GM23338 (cell line): ENCODE measurements at regions not wholly inside any gene's neighbourhood (a gene's known extent, or its start where the extent isn't known, plus 50 kb on each side); places are given as distances from the start of the nearest gene placed in this dataset.

Experiments used
- ATAC-seq: fragments of 200-7000 bp; cut with Tn5 transposase; 3 replicates; pipeline ENCODE4 v1.9.1; 2020
- DNase-seq: peaks from one replicate; pipeline ENCODE4 v3.0.0-alpha.2; 2015; ENCODE audit warnings: low spot score
- H2AFZ ChIP-seq: fragments of 200-600 bp; sonication (generic); 2 replicates; pipeline ENCODE4 v1.8.0; 2016; ENCODE audit warnings: antibody characterized with exemption, mild to moderate bottlenecking, moderate library complexity
- H3F3A ChIP-seq: fragments of 200-600 bp; sonication (generic); replicated peaks from 2 replicates; pipeline ENCODE4 v1.8.0; 2017; ENCODE audit warnings: antibody characterized with exemption, mixed run types, low read depth
- H3K27ac ChIP-seq: fragments of 200-600 bp; sonication (generic); 2 replicates; pipeline ENCODE4 v1.6.1; 2016; ENCODE audit warnings: low read depth
- H3K27me3 ChIP-seq: fragments of 200-600 bp; sonication (generic); 2 replicates; pipeline ENCODE4 v1.8.0; 2016; ENCODE audit warnings: mild to moderate bottlenecking, mixed run types, moderate library complexity; ENCODE audit not compliant: insufficient read depth
- H3K36me3 ChIP-seq: fragments of 200-600 bp; sonication (generic); 2 replicates; pipeline ENCODE4 v1.8.0; 2016; ENCODE audit warnings: mild to moderate bottlenecking; ENCODE audit not compliant: insufficient read depth
- H3K4me1 ChIP-seq: fragments of 200-600 bp; sonication (generic); 2 replicates; pipeline ENCODE4 v1.8.0; 2016; ENCODE audit warnings: mild to moderate bottlenecking, moderate library complexity; ENCODE audit not compliant: insufficient read depth
- H3K4me2 ChIP-seq: fragments of 200-600 bp; sonication (generic); 2 replicates; pipeline ENCODE4 v1.7.1; 2017; ENCODE audit warnings: mixed run types
- H3K4me3 ChIP-seq: fragments of 200-600 bp; sonication (generic); 2 replicates; pipeline ENCODE4 v1.6.1; 2016; ENCODE audit warnings: mixed run types
- H3K79me2 ChIP-seq: fragments of 200-600 bp; sonication (generic); replicated peaks from 2 replicates; pipeline ENCODE4 v1.8.0; 2017; ENCODE audit warnings: mild to moderate bottlenecking; ENCODE audit not compliant: insufficient read depth
- H3K9me2 ChIP-seq: fragments of 200-600 bp; sonication (generic); 2 replicates; pipeline ENCODE4 v1.8.0; 2017; ENCODE audit not compliant: insufficient read depth
- H4K20me1 ChIP-seq: fragments of 200-600 bp; sonication (generic); replicated peaks from 2 replicates; pipeline ENCODE4 v1.8.0; 2017; ENCODE audit warnings: mild to moderate bottlenecking; ENCODE audit not compliant: insufficient read depth
- H3K27ac Mint-ChIP-seq: 2 replicates; pipeline ENCODE4 v1.8.0; 2020; ENCODE audit warnings: inconsistent platforms, mild to moderate bottlenecking, moderate library complexity, mixed read lengths
- H3K27me3 Mint-ChIP-seq: 3 replicates; pipeline ENCODE4 v1.8.0; 2022; ENCODE audit warnings: low read depth, mild to moderate bottlenecking, moderate library complexity, mixed read lengths, inconsistent platforms; ENCODE audit not compliant: insufficient read depth, poor library complexity
- H3K36me3 Mint-ChIP-seq: 3 replicates; pipeline ENCODE4 v1.8.0; 2021; ENCODE audit warnings: low read depth, mild to moderate bottlenecking, inconsistent platforms, moderate library complexity, mixed read lengths
- H3K4me1 Mint-ChIP-seq: 3 replicates; pipeline ENCODE4 v1.8.0; 2020; ENCODE audit warnings: mild to moderate bottlenecking, inconsistent platforms, mixed read lengths
- H3K4me3 Mint-ChIP-seq: 3 replicates; pipeline ENCODE4 v1.8.0; 2021; ENCODE audit warnings: moderate library complexity, mild to moderate bottlenecking, inconsistent platforms, mixed read lengths
- H3K9me3 Mint-ChIP-seq: 3 replicates; pipeline ENCODE4 v1.8.0; 2020; ENCODE audit warnings: moderate library complexity, mild to moderate bottlenecking, inconsistent platforms, mixed read lengths
- CREB1 ChIP-seq: fragments of 250-450 bp; sonication (Bioruptor Pico); IDR thresholded peaks from 2 replicates; pipeline ENCODE4 v1.5.0; 2020; ENCODE audit warnings: low read depth, mild to moderate bottlenecking, moderate library complexity
- CTCF ChIP-seq, 2 experiments: fragments of 200-600 bp in 1 of 2; sonication (generic) in 1 of 2; conservative IDR thresholded peaks; 2 replicates each; pipeline versions ENCODE4 v1.5.1 to v1.6.1; 2016 to 2017; ENCODE audit warnings: antibody characterized with exemption in 2 of 2, low read depth in 2 of 2, mild to moderate bottlenecking in 2 of 2, moderate library complexity in 1 of 2
- ETS1 ChIP-seq: IDR thresholded peaks from 2 replicates; pipeline ENCODE4 v1.6.1; 2016; ENCODE audit warnings: antibody characterized with exemption
- EZH2 ChIP-seq: fragments of 200-600 bp; sonication (generic); IDR thresholded peaks from one replicate; pipeline ENCODE4 v1.8.0; 2017; ENCODE audit warnings: antibody characterized with exemption, mild to moderate bottlenecking, low read depth; ENCODE audit not compliant: unreplicated experiment
- EZH2phosphoT487 ChIP-seq: fragments of 200-600 bp; sonication (generic); IDR thresholded peaks from one replicate; pipeline ENCODE4 v1.8.1; 2018; ENCODE audit warnings: antibody characterized with exemption; ENCODE audit not compliant: unreplicated experiment
- JUNB ChIP-seq: IDR thresholded peaks from one replicate; pipeline ENCODE4 v1.6.1; 2016; ENCODE audit warnings: antibody characterized with exemption; ENCODE audit not compliant: unreplicated experiment
- NANOG ChIP-seq: IDR thresholded peaks from 2 replicates; pipeline ENCODE4 v1.6.1; 2016; ENCODE audit warnings: antibody characterized with exemption, borderline replicate concordance
- POLR2AphosphoS5 ChIP-seq: IDR thresholded peaks from 2 replicates; pipeline ENCODE4 v1.6.1; 2016; ENCODE audit warnings: antibody characterized with exemption, low read depth
- REST ChIP-seq: IDR thresholded peaks from one replicate; pipeline ENCODE4 v1.6.1; 2018; ENCODE audit warnings: antibody characterized with exemption; ENCODE audit not compliant: unreplicated experiment
- STAT1 ChIP-seq: IDR thresholded peaks from one replicate; pipeline ENCODE4 v1.6.1; 2016; ENCODE audit warnings: antibody characterized with exemption; ENCODE audit not compliant: unreplicated experiment
- ZNF114 ChIP-seq: fragments of 250-450 bp; sonication (Bioruptor Pico); IDR thresholded peaks from 2 replicates; pipeline ENCODE4 v1.5.0; 2020; ENCODE audit warnings: mild to moderate bottlenecking, moderate library complexity
- ZNF331 ChIP-seq: fragments of 250-450 bp; sonication (Bioruptor Pico); IDR thresholded peaks from 2 replicates; pipeline ENCODE4 v1.5.0; 2020; ENCODE audit warnings: low read depth, mild to moderate bottlenecking, moderate library complexity
- ZNF462 ChIP-seq: fragments of 250-450 bp; sonication (Bioruptor Pico); IDR thresholded peaks from 2 replicates; pipeline ENCODE4 v1.5.0; 2020; ENCODE audit warnings: mild to moderate bottlenecking, moderate library complexity

- H3K79me2 ChIP-seq: no peaks in the 10 kb centered on the region
- H3K27me3 ChIP-seq: no peaks in the 10 kb centered on the region
- no peaks in the 10 kb centered on the region for H3K36me3 Mint-ChIP-seq
- H3K4me1 Mint-ChIP-seq: no peaks in the 10 kb centered on the region
- no peaks in the 10 kb centered on the region for H3F3A ChIP-seq
- H3K4me1 ChIP-seq: no peaks in the 10 kb centered on the region
- H2AFZ ChIP-seq: no peak overlapping the region
- H4K20me1 ChIP-seq: no peaks in the 10 kb centered on the region
- H3K4me3 Mint-ChIP-seq: no peak overlapping the region
- no peak overlapping the region for H3K27ac ChIP-seq
- no peak for TF ChIP-seq ETS1
- no peak for TF ChIP-seq NANOG
- no peak for TF ChIP-seq CTCF (conservative IDR thresholded peaks at IDR 0.05; ENCODE audit: low read depth in 2 of 2)
- TF ChIP-seq POLR2AphosphoS5: no peak
- TF ChIP-seq REST: no peak
- TF ChIP-seq EZH2phosphoT487: no peak
- no peak for TF ChIP-seq ZNF462
- no peak for TF ChIP-seq EZH2
- TF ChIP-seq ZNF331: no peak
- no peak for TF ChIP-seq JUNB
- no peak for TF ChIP-seq ZNF114 (CRISPR knock-in tag)
- TF ChIP-seq CREB1 (CRISPR knock-in tag): no peak
- no peak for TF ChIP-seq STAT1
- H3K36me3 ChIP-seq: no peaks in the 10 kb centered on the region
- DNase-seq (no peak), ATAC-seq (no peak)
- H3K9me3 Mint-ChIP-seq: no peaks in the 10 kb centered on the region
- no peak overlapping the region for H3K4me2 ChIP-seq
- no peaks in the 10 kb centered on the region for H3K27me3 Mint-ChIP-seq
- H3K27ac Mint-ChIP-seq: no peak overlapping the region
- H3K4me3 ChIP-seq: no peak overlapping the region
- no peaks in the 10 kb centered on the region for H3K9me2 ChIP-seq
Measured at GRCh38 chr13:111961236-111961635, 105.7 kb upstream of the SOX1 start.
